Left lung (tissue), 4 donors: ENCODE measurements at regions not wholly inside any gene's neighbourhood (a gene's known extent, or its start where the extent isn't known, plus 50 kb on each side); places are given as distances from the start of the nearest gene placed in this dataset.

Experiments
- ATAC-seq: fragments of 200-7000 bp; cut with Tn5 transposase; one replicate; pipeline ENCODE4 v1.9.1; 2020; ENCODE audit warnings: moderate library complexity
- DNase-seq, 4 donors: peaks; one replicate each; pipeline ENCODE4 v3.0.0-alpha.2; 2013 to 2020
- H3K27ac ChIP-seq, 2 donors: fragments of 200-600 bp; sonication (generic) in 1 of 2; one replicate each; pipeline versions ENCODE4 v1.5.0 to v1.8.0; 2020 to 2021
- H3K27me3 ChIP-seq, 2 donors: fragments of 200-600 bp; sonication (generic) in 1 of 2; one replicate each; pipeline versions ENCODE4 v1.5.0 to v1.8.0; 2020 to 2021
- H3K36me3 ChIP-seq, 2 donors: fragments of 200-600 bp; sonication (generic) in 1 of 2; one replicate each; pipeline versions ENCODE4 v1.5.0 to v1.8.0; 2020 to 2021
- H3K4me1 ChIP-seq, 2 donors: fragments of 200-600 bp; one replicate each; pipeline ENCODE4 v1.8.0; 2021
- H3K4me3 ChIP-seq, 2 donors: fragments of 200-600 bp; sonication (generic) in 1 of 2; one replicate each; pipeline versions ENCODE4 v1.5.0 to v1.8.0; 2020 to 2021; ENCODE audit warnings: mild to moderate bottlenecking in 1 of 2
- H3K9me3 ChIP-seq, 2 donors: fragments of 200-600 bp; sonication (generic) in 1 of 2; one replicate each; pipeline versions ENCODE4 v1.5.0 to v1.8.0; 2020 to 2021
- CTCF ChIP-seq, 2 donors: fragments of 200-600 bp; sonication (generic) in 1 of 2; IDR thresholded peaks; one replicate each; pipeline versions ENCODE4 v1.5.0 to v1.8.0; 2021; ENCODE audit warnings: antibody characterized with exemption in 2 of 2
- intact Hi-C, 2 donors: fragments of 100-400 bp; cut with DNase I; formaldehyde crosslinking; loops; one replicate each; pipeline versions ENCODE4 v1.11.2 to v1.14.2; 2022
- donor health status: DM: no; HTN: yes; CAD: no.
- donor health status: DM: no; HTN: no; CAD: no.

GRCh38 chr4:41435510-41435909, 102.4 kb upstream of the LIMCH1 start:
- no peaks in the 10 kb centered on the region for H3K9me3 ChIP-seq
- peaks cover 12 to 31% of the 10 kb centered on the region in 2 donors for H3K4me1 ChIP-seq
- TF ChIP-seq CTCF (IDR thresholded peaks at IDR 0.05), result no peak
- ATAC-seq (no peak), DNase-seq (no peak)
- H3K27ac ChIP-seq, result no peak overlapping the region
- intact Hi-C loops, result no loop called here
- no peaks in the 10 kb centered on the region for H3K36me3 ChIP-seq
- no peaks in the 10 kb centered on the region for H3K27me3 ChIP-seq
- H3K4me3 ChIP-seq, result no peak overlapping the region

- no peak for ATAC-seq
- no peak overlapping the region for H3K4me3 ChIP-seq
- peaks cover 12 to 26% of the 10 kb centered on the region in 2 donors for H3K4me1 ChIP-seq
- H3K27ac ChIP-seq, result no peak overlapping the region
- no peaks in the 10 kb centered on the region for H3K27me3 ChIP-seq
- TF ChIP-seq CTCF (IDR thresholded peaks at IDR 0.05), result no peak
- H3K9me3 ChIP-seq, result no peaks in the 10 kb centered on the region
- no peaks in the 10 kb centered on the region for H3K36me3 ChIP-seq
- intact Hi-C loops, result no loop called here
- no peak for DNase-seq
Observed at GRCh38 chr4:41436419-41436818, 101.5 kb upstream of the LIMCH1 start.

GRCh38 chr4:41437111-41437536, 100.8 kb upstream of the LIMCH1 start:
- no peaks in the 10 kb centered on the region for H3K36me3 ChIP-seq
- no peak overlapping the region for H3K4me3 ChIP-seq
- no peak overlapping the region for H3K27ac ChIP-seq
- H3K4me1 ChIP-seq, result peaks cover 12 to 19% of the 10 kb centered on the region in 2 donors
- no peak for ATAC-seq
- H3K27me3 ChIP-seq, result no peaks in the 10 kb centered on the region
- intact Hi-C loops, result no loop called here
- H3K9me3 ChIP-seq, result no peaks in the 10 kb centered on the region
- no peak for DNase-seq
- no peak for TF ChIP-seq CTCF (IDR thresholded peaks at IDR 0.05)

- no peak for TF ChIP-seq CTCF (IDR thresholded peaks at IDR 0.05)
- intact Hi-C loops, result no loop called here
- DNase-seq (no peak), ATAC-seq (no peak)
- Histone ChIP-seq H3K27me3 (no peaks in the 10 kb centered on the region), H3K27ac (no peak overlapping the region), H3K4me3 (no peak overlapping the region), H3K4me1 (peaks cover 9 to 18% of the 10 kb centered on the region in 2 donors), H3K9me3 (no peaks in the 10 kb centered on the region), H3K36me3 (no peaks in the 10 kb centered on the region)
Observed at GRCh38 chr4:41438931-41439297, 99.0 kb upstream of the LIMCH1 start.

GRCh38 chr4:41442810-41443209, 95.1 kb upstream of the LIMCH1 start:
- Histone ChIP-seq H3K27ac (no peak overlapping the region), H3K27me3 (no peaks in the 10 kb centered on the region), H3K4me1 (peaks cover 0 to 9% of the 10 kb centered on the region in 2 donors), H3K9me3 (no peaks in the 10 kb centered on the region), H3K4me3 (no peak overlapping the region), H3K36me3 (no peaks in the 10 kb centered on the region)
- TF ChIP-seq CTCF (IDR thresholded peaks at IDR 0.05), result no peak
- DNase-seq, result no peak
- intact Hi-C loops, result no loop called here
- no peak for ATAC-seq
